NCI-H1694 treated with DMSO at 0.1 percent for 48 hours (cell line): ENCODE measurements at regions not wholly inside any gene's neighbourhood (a gene's known extent, or its start where the extent isn't known, plus 50 kb on each side); places are given as distances from the start of the nearest gene placed in this dataset.

Experiments
- DNase-seq: peaks from one replicate; lab custom pipeline; 2025; lab: John Stamatoyannopoulos, UW

GRCh38 chr4:142961866-142962265 lies 115.8 kb upstream of the INPP4B start:
- no peak for DNase-seq

GRCh38 chr4:142974328-142974727 lies 128.2 kb upstream of the INPP4B start:
- no peak for DNase-seq

GRCh38 chr4:142975618-142976017 lies 129.5 kb upstream of the INPP4B start:
- no peak for DNase-seq

- DNase-seq = no peak
Observed at GRCh38 chr4:142976482-142976881, 130.4 kb upstream of the INPP4B start.

GRCh38 chr4:142977182-142977581 lies 131.1 kb upstream of the INPP4B start:
- no peak for DNase-seq

GRCh38 chr4:142983065-142983464 lies 137.0 kb upstream of the INPP4B start:
- DNase-seq = no peak

GRCh38 chr4:142983589-142983988 lies 137.5 kb upstream of the INPP4B start:
- DNase-seq = no peak

GRCh38 chr4:142984871-142985585 lies 138.9 kb upstream of the INPP4B start:
- DNase-seq = no peak

- no peak for DNase-seq
Observed at GRCh38 chr4:143016171-143016570, 168.5 kb upstream of the USP38 start.

GRCh38 chr4:143017210-143017609 lies 167.5 kb upstream of the USP38 start:
- DNase-seq = no peak

- DNase-seq = no peak
Observed at GRCh38 chr4:143019351-143019750, 165.4 kb upstream of the USP38 start.

- DNase-seq = no peak
Observed at GRCh38 chr4:143021384-143021783, 163.3 kb upstream of the USP38 start.

- no peak for DNase-seq
Observed at GRCh38 chr4:143023239-143023918, 161.3 kb upstream of the USP38 start.

- no peak for DNase-seq
Observed at GRCh38 chr4:143025081-143025704, 159.5 kb upstream of the USP38 start.

GRCh38 chr4:143026459-143027170 lies 158.1 kb upstream of the USP38 start:
- DNase-seq = no peak

- no peak for DNase-seq
Observed at GRCh38 chr4:143035661-143036060, 149.1 kb upstream of the USP38 start.

GRCh38 chr4:143036443-143036842 lies 148.3 kb upstream of the USP38 start:
- DNase-seq = no peak

- no peak for DNase-seq
Observed at GRCh38 chr4:143046454-143046853, 138.3 kb upstream of the USP38 start.

- DNase-seq = no peak
Observed at GRCh38 chr4:143046906-143047305, 137.8 kb upstream of the USP38 start.

GRCh38 chr4:143054971-143055370 lies 129.7 kb upstream of the USP38 start:
- DNase-seq = no peak

- no peak for DNase-seq
Observed at GRCh38 chr4:143055997-143056396, 128.7 kb upstream of the USP38 start.

- no peak for DNase-seq
Observed at GRCh38 chr4:143071351-143071750, 113.4 kb upstream of the USP38 start.

GRCh38 chr4:143076723-143077122 lies 108.0 kb upstream of the USP38 start:
- no peak for DNase-seq
